A549 (cell line): ENCODE measurements at regions not wholly inside any gene's neighbourhood (a gene's known extent, or its start where the extent isn't known, plus 50 kb on each side); places are given as distances from the start of the nearest gene placed in this dataset.

ENCODE experiments used
- ATAC-seq, 2 experiments: fragments of 200-7000 bp in 1 of 2; fragments of >200 bp in 1 of 2; cut with Nextera tagmentation in 1 of 2; cut with Tn5 transposase in 1 of 2; 3 replicates each; pipeline versions ENCODE4 v1.8.0 to v1.9.1; 2018 to 2020; ENCODE audit warnings: mild to moderate bottlenecking in 1 of 2, moderate library complexity in 1 of 2
- CTCF ChIA-PET: fragments of 300-600 bp; sonication (Branson Sonifier 250); formaldehyde crosslinking; extraction: SDS; loops from one replicate; lab custom pipeline; 2021; ENCODE audit warnings: antibody characterized with exemption, inconsistent platforms; lab: Yijun Ruan, JAX
- POLR2A ChIA-PET: fragments of 350-600 bp; formaldehyde crosslinking; extraction: SDS; loops from one replicate; lab custom pipeline; 2021; ENCODE audit warnings: antibody characterized with exemption, inconsistent platforms; lab: Yijun Ruan, JAX
- DNase-seq, 2 experiments: peaks; one replicate each; pipeline versions ENCODE4 v3.0.0 to v3.0.0-alpha.2; 2011 to 2016; ENCODE audit warnings: low read depth in 1 of 2, low spot score in 1 of 2
- FAIRE-seq: peaks from 2 replicates; lab custom pipeline; 2011; peaks lifted over from hg19 to GRCh38; lab: Jason Lieb, UNC
- H3K27ac ChIP-seq, 2 experiments: fragments of >200 bp; sonication (Bioruptor Twin); formaldehyde crosslinking; 3 replicates each; pipeline ENCODE4 v1.5.1; 2016 to 2017
- H3K4me1 ChIP-seq: fragments of >200 bp; sonication (Bioruptor Twin); formaldehyde crosslinking; 3 replicates; pipeline ENCODE4 v1.6.1; 2016
- H3K4me2 ChIP-seq: fragments of >200 bp; sonication (Bioruptor Twin); formaldehyde crosslinking; 3 replicates; pipeline ENCODE4 v1.6.1; 2016
- H3K4me3 ChIP-seq: fragments of >200 bp; sonication (Bioruptor Twin); formaldehyde crosslinking; 3 replicates; pipeline ENCODE4 v1.5.1; 2016
- H3K9me3 ChIP-seq: fragments of >200 bp; sonication (Bioruptor Twin); formaldehyde crosslinking; 3 replicates; pipeline ENCODE4 v1.6.1; 2016
- BCL3 ChIP-seq: fragments of >200 bp; sonication (Bioruptor Twin); formaldehyde crosslinking; IDR thresholded peaks from 3 replicates; pipeline ENCODE4 v1.6.1; 2016
- CHD2 ChIP-seq: fragments of 150-350 bp; IDR thresholded peaks from 2 replicates; pipeline ENCODE4 v1.6.1; 2014; ENCODE audit warnings: low read length; ENCODE audit not compliant: partially characterized antibody
- CHD4 ChIP-seq: fragments of 200-600 bp; sonication (generic); IDR thresholded peaks from 2 replicates; pipeline ENCODE4 v1.6.1; 2016; ENCODE audit warnings: antibody characterized with exemption, mild to moderate bottlenecking, borderline replicate concordance
- EHF ChIP-seq: fragments of 250-450 bp; sonication (Bioruptor Pico); IDR thresholded peaks from 2 replicates; pipeline ENCODE4 v1.5.0; 2020; ENCODE audit warnings: mild to moderate bottlenecking
- EHMT2 ChIP-seq: fragments of 200-600 bp; sonication (generic); IDR thresholded peaks from 2 replicates; pipeline ENCODE4 v1.6.1; 2016; ENCODE audit warnings: antibody characterized with exemption, low read depth, mild to moderate bottlenecking, moderate library complexity
- ELK1 ChIP-seq: fragments of 150-350 bp; IDR thresholded peaks from 2 replicates; pipeline ENCODE4 v1.6.1; 2014; ENCODE audit warnings: low read depth, mild to moderate bottlenecking, low read length
- FOSB ChIP-seq: fragments of 250-450 bp; sonication (Bioruptor Pico); IDR thresholded peaks from 2 replicates; pipeline ENCODE4 v1.5.0; 2020; ENCODE audit warnings: mild to moderate bottlenecking, moderate library complexity
- JUN ChIP-seq, 2 experiments: fragments of >200 bp; sonication (Bioruptor Twin); formaldehyde crosslinking; IDR thresholded peaks; 2 replicates in 1 of 2; 3 replicates in 1 of 2; pipeline ENCODE4 v1.6.1; 2016 to 2017
- JUNB ChIP-seq: fragments of >200 bp; sonication (Bioruptor Twin); formaldehyde crosslinking; IDR thresholded peaks from 2 replicates; pipeline ENCODE4 v1.6.1; 2016
- KDM5A ChIP-seq: fragments of 200-600 bp; sonication (generic); IDR thresholded peaks from 2 replicates; pipeline ENCODE4 v1.6.1; 2016; ENCODE audit warnings: antibody characterized with exemption, mild to moderate bottlenecking
- MAZ ChIP-seq: fragments of 150-350 bp; IDR thresholded peaks from 2 replicates; pipeline ENCODE4 v1.6.1; 2014; ENCODE audit warnings: antibody characterized with exemption, low read depth, low read length, borderline replicate concordance
- PHF8 ChIP-seq: fragments of 200-600 bp; sonication (generic); IDR thresholded peaks from 2 replicates; pipeline ENCODE4 v1.6.1; 2016; ENCODE audit warnings: low read depth, mild to moderate bottlenecking, antibody characterized with exemption, moderate library complexity, borderline replicate concordance
- POLR2A ChIP-seq: IDR thresholded peaks from 2 replicates; pipeline ENCODE4 v1.6.1; 2012; ENCODE audit warnings: mild to moderate bottlenecking, low read length
- POLR2AphosphoS2 ChIP-seq: conservative IDR thresholded peaks from 2 replicates; pipeline ENCODE4 v1.6.1; 2012; ENCODE audit warnings: low read length, improper control_type of control experiment, inconsistent platforms
- RFX5 ChIP-seq: fragments of 450-650 bp; IDR thresholded peaks from 2 replicates; pipeline ENCODE4 v1.7.1; 2014; ENCODE audit warnings: antibody characterized with exemption, mild to moderate bottlenecking, moderate library complexity
- RNF2 ChIP-seq: fragments of 200-600 bp; sonication (generic); IDR thresholded peaks from 2 replicates; pipeline ENCODE4 v1.6.1; 2016; ENCODE audit warnings: low read depth, mild to moderate bottlenecking, antibody characterized with exemption, moderate library complexity, borderline replicate concordance
- TFCP2L1 ChIP-seq: fragments of 250-450 bp; sonication (Bioruptor Pico); IDR thresholded peaks from 2 replicates; pipeline ENCODE4 v1.5.0; 2021; ENCODE audit warnings: mild to moderate bottlenecking
- TP53 ChIP-seq: fragments of 250-450 bp; sonication (Bioruptor Pico); IDR thresholded peaks from 2 replicates; pipeline ENCODE4 v1.5.0; 2021; ENCODE audit warnings: mild to moderate bottlenecking, moderate library complexity
- WGBS: methylation state at CpG from one replicate; pipeline ENCODE4 v1.1.6; 2017; ENCODE audit errors: missing lambda C conversion rate; 5-methylcytosine and 5-hydroxymethylcytosine counted together
- TF ChIP-seq, protein P1 (sequence below): fragments of >200 bp; sonication (Bioruptor Twin); formaldehyde crosslinking; IDR thresholded peaks from 2 replicates; pipeline ENCODE4 v1.6.1; 2016
- TF ChIP-seq, protein P2 (sequence below): fragments of >200 bp; sonication (Bioruptor Twin); formaldehyde crosslinking; IDR thresholded peaks from 3 replicates; pipeline ENCODE4 v1.5.1; 2016

- POLR2A ChIA-PET: no interaction called here
- ATAC-seq: no peak
- 0% methylated on average over 1 of the region's 1 CpG for WGBS
These were observed 426.0 kb downstream of the MBD2 start for GRCh38 chr18:53798516-53798915.

DNA sequence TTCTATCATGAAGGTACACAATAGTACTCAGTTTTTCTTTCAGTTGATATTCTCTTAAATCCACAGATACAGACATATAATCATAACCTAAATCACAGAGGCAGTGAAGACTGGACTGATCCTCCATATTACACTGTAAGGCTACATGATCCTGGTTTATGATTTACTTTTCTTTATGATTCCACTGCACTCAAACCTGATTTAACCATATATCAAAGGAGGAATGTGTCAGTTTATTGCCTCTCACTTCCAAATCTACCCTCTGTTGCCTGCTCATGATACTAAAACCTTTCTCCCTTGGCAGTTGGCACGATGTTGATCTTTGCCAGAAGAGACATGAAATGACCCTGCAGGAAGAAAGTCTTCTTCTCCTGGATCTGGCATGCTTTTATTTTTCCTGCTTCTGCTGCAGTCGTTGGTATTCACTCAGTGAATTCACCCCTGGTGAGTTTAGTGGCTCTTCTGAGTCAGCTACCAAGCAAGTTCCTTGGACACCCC, 426.4 kb downstream of the MBD2 start:
- no peak overlapping the region for H3K4me2 ChIP-seq
- ATAC-seq (no peak), DNase-seq (no peak)
- H3K4me1 ChIP-seq: peaks cover 7% of the 10 kb centered on the region; the same call in 2 of the 3 replicates
- H3K27ac ChIP-seq: no peak overlapping the region
- H3K9me3 ChIP-seq: no peaks in the 10 kb centered on the region
- CTCF ChIA-PET: no interaction called here
- TF ChIP-seq POLR2A (no peak), MAZ (no peak), CHD4 (no peak), FOSB (no peak), TFCP2L1 (no peak), JUNB (no peak), POLR2AphosphoS2 (no peak), JUN (IDR thresholded peaks at IDR 0.05) (no peak), RNF2 (no peak), BCL3 (no peak), PHF8 (no peak), TP53 (CRISPR knock-in tag) (no peak), RFX5 (no peak), EHF (CRISPR knock-in tag) (no peak), CHD2 (no peak), KDM5A (no peak)
- TF ChIP-seq, protein P1, sequence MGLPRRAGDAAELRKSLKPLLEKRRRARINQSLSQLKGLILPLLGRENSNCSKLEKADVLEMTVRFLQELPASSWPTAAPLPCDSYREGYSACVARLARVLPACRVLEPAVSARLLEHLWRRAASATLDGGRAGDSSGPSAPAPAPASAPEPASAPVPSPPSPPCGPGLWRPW: no peak
- TF ChIP-seq, protein P2, sequence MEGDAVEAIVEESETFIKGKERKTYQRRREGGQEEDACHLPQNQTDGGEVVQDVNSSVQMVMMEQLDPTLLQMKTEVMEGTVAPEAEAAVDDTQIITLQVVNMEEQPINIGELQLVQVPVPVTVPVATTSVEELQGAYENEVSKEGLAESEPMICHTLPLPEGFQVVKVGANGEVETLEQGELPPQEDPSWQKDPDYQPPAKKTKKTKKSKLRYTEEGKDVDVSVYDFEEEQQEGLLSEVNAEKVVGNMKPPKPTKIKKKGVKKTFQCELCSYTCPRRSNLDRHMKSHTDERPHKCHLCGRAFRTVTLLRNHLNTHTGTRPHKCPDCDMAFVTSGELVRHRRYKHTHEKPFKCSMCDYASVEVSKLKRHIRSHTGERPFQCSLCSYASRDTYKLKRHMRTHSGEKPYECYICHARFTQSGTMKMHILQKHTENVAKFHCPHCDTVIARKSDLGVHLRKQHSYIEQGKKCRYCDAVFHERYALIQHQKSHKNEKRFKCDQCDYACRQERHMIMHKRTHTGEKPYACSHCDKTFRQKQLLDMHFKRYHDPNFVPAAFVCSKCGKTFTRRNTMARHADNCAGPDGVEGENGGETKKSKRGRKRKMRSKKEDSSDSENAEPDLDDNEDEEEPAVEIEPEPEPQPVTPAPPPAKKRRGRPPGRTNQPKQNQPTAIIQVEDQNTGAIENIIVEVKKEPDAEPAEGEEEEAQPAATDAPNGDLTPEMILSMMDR: no peak
- TF ChIP-seq, all 56 proteins: peak for 0
- POLR2A ChIA-PET: no interaction called here
- 0% methylated on average over 2 of the region's 2 CpGs for WGBS
- FAIRE-seq: no peak
- no peak overlapping the region for H3K4me3 ChIP-seq

More at GRCh38 chr18:53798516-53798915, 426.0 kb downstream of the MBD2 start:
- FAIRE-seq: no peak
- no peaks in the 10 kb centered on the region for H3K9me3 ChIP-seq
- CTCF ChIA-PET: no interaction called here
- H3K4me2 ChIP-seq: no peak overlapping the region
- peaks cover 7% of the 10 kb centered on the region; the same call in 2 of the 3 replicates for H3K4me1 ChIP-seq
- H3K4me3 ChIP-seq: no peak overlapping the region
- no peak for DNase-seq
- no peak for TF ChIP-seq ELK1
- TF ChIP-seq TP53 (CRISPR knock-in tag): no peak
- no peak for TF ChIP-seq EHMT2
- TF ChIP-seq MAZ: no peak
- no peak overlapping the region for H3K27ac ChIP-seq
